B cell (primary cell): ENCODE measurements at regions not wholly inside any gene's neighbourhood (a gene's known extent, or its start where the extent isn't known, plus 50 kb on each side); places are given as distances from the start of the nearest gene placed in this dataset.

Source experiments
- ATAC-seq: fragments of 200-7000 bp; cut with Tn5 transposase; one replicate; pipeline ENCODE4 v1.10.0; 2021; ENCODE audit warnings: low read depth, mild to moderate bottlenecking, moderate number of reproducible peaks, moderate library complexity
- CTCF ChIA-PET: fragments of 350-600 bp; sonication (Branson Sonifier 250); formaldehyde crosslinking; loops from one replicate; lab custom pipeline; 2021; ENCODE audit warnings: antibody characterized with exemption, inconsistent platforms; lab: Charles Lee
- POLR2A ChIA-PET: fragments of 350-600 bp; sonication (Branson Sonifier 250); formaldehyde crosslinking; loops from one replicate; lab custom pipeline; 2021; ENCODE audit warnings: antibody characterized with exemption; lab: Charles Lee
- DNase-seq: peaks from one replicate; pipeline ENCODE4 v3.0.0; 2013
- H2AFZ ChIP-seq: 2 replicates; pipeline ENCODE4 v1.6.1; 2012; ENCODE audit warnings: mild to moderate bottlenecking, low read depth, low read length; ENCODE audit not compliant: insufficient read depth, poor library complexity, severe bottlenecking
- H3K27ac ChIP-seq, 2 donors: 1 replicate in 1 of 2; 2 replicates in 1 of 2; pipeline ENCODE4 v1.5.1; 2012 to 2013; ENCODE audit warnings: low read length in 2 of 2, mild to moderate bottlenecking in 2 of 2, moderate library complexity in 1 of 2
- H3K27me3 ChIP-seq, 4 experiments: fragments of 200-600 bp in 1 of 4; sonication (generic) in 1 of 4; replicated peaks in 1 of 4; 1 replicate in 2 of 4; 2 replicates in 2 of 4; pipeline versions ENCODE4 v1.6.1 to v1.7.0; 2013 to 2016; ENCODE audit warnings: low read length in 3 of 4, mild to moderate bottlenecking in 2 of 4, mixed read lengths in 1 of 4, moderate library complexity in 1 of 4; ENCODE audit not compliant: insufficient read depth in 4 of 4, control insufficient read depth in 3 of 4; ENCODE audit errors: control extremely low read depth in 1 of 4
- H3K36me3 ChIP-seq, 2 experiments: replicated peaks in 1 of 2; 1 replicate in 1 of 2; 2 replicates in 1 of 2; pipeline versions ENCODE4 v1.6.1 to v1.7.1; 2013; ENCODE audit warnings: low read length in 1 of 2; ENCODE audit not compliant: insufficient read depth in 2 of 2, control insufficient read depth in 1 of 2; ENCODE audit errors: control extremely low read depth in 1 of 2, extremely low read depth in 1 of 2
- H3K4me1 ChIP-seq, 2 donors: fragments of 200-600 bp in 1 of 2; sonication (generic) in 1 of 2; 1 replicate in 1 of 2; 2 replicates in 1 of 2; pipeline versions ENCODE4 v1.5.1 to v1.6.1; 2013 to 2017; ENCODE audit warnings: low read length in 2 of 2; ENCODE audit not compliant: control insufficient read depth in 2 of 2, insufficient read depth in 2 of 2
- H3K4me2 ChIP-seq: replicated peaks from 2 replicates; pipeline ENCODE3; 2012; ENCODE audit warnings: mild to moderate bottlenecking, low read depth, low read length; ENCODE audit not compliant: poor library complexity, severe bottlenecking
- H3K4me3 ChIP-seq, 5 experiments: fragments of 200-600 bp in 1 of 5; sonication (generic) in 1 of 5; 1 replicate in 3 of 5; 2 replicates in 2 of 5; pipeline versions ENCODE4 v1.5.1 to v1.7.0; 2011 to 2016; ENCODE audit warnings: low read length in 4 of 5, mild to moderate bottlenecking in 4 of 5, low read depth in 2 of 5, control low read depth in 1 of 5, moderate library complexity in 1 of 5; ENCODE audit not compliant: insufficient read depth in 1 of 5; ENCODE audit errors: control extremely low read depth in 1 of 5, extremely low read depth in 1 of 5
- H3K79me2 ChIP-seq: fragments of 200-600 bp; sonication (generic); one replicate; pipeline ENCODE4 v1.6.0; 2016; ENCODE audit warnings: low read length; ENCODE audit not compliant: control insufficient read depth, insufficient read depth
- H3K9ac ChIP-seq: fragments of 200-600 bp; sonication (generic); 2 replicates; pipeline ENCODE4 v1.6.1; 2017; ENCODE audit warnings: mild to moderate bottlenecking, low read length, moderate library complexity
- H3K9me3 ChIP-seq, 3 donors: one replicate each; pipeline versions ENCODE4 v1.6.1 to v1.7.1; 2013; ENCODE audit warnings: low read length in 2 of 3; ENCODE audit not compliant: control insufficient read depth in 2 of 3, insufficient read depth in 1 of 3; ENCODE audit errors: control extremely low read depth in 1 of 3
- H4K20me1 ChIP-seq: 2 replicates; pipeline ENCODE4 v1.6.0; 2012; ENCODE audit warnings: mild to moderate bottlenecking, low read length; ENCODE audit not compliant: insufficient read depth, control insufficient read depth, poor library complexity, severe bottlenecking
- H3K27ac Mint-ChIP-seq: one replicate; pipeline ENCODE4 v1.8.0; 2021; ENCODE audit warnings: mixed read lengths
- H3K27me3 Mint-ChIP-seq: one replicate; pipeline ENCODE4 v1.8.0; 2021; ENCODE audit warnings: mixed read lengths
- H3K4me1 Mint-ChIP-seq: one replicate; pipeline ENCODE4 v1.8.0; 2021; ENCODE audit warnings: mixed read lengths
- H3K4me3 Mint-ChIP-seq: one replicate; pipeline ENCODE4 v1.8.0; 2021; ENCODE audit warnings: mixed read lengths
- H3K9me3 Mint-ChIP-seq: one replicate; pipeline ENCODE4 v1.8.0; 2022; ENCODE audit warnings: mixed read lengths; ENCODE audit not compliant: insufficient read depth
- CTCF ChIP-seq: fragments of 200-600 bp; IDR thresholded peaks from one replicate; pipeline ENCODE4 v1.8.0; 2022; ENCODE audit warnings: antibody characterized with exemption, mild to moderate bottlenecking
- EZH2 ChIP-seq: IDR thresholded peaks from 2 replicates; pipeline ENCODE4 v1.6.1; 2012; ENCODE audit warnings: borderline replicate concordance, low read depth, mild to moderate bottlenecking, moderate library complexity, low read length; ENCODE audit not compliant: insufficient read depth, poor library complexity, severe bottlenecking
- WGBS: methylation state at CpG from one replicate; pipeline ENCODE4 v1.1.5; 2013; ENCODE audit warnings: missing lambda C conversion rate; ENCODE audit not compliant: insufficient coverage; 5-methylcytosine and 5-hydroxymethylcytosine counted together
- intact Hi-C: fragments of 100-400 bp; cut with micrococcal nuclease; formaldehyde crosslinking; loops from one replicate; pipeline ENCODE4 v1.10.0; 2022

DNA sequence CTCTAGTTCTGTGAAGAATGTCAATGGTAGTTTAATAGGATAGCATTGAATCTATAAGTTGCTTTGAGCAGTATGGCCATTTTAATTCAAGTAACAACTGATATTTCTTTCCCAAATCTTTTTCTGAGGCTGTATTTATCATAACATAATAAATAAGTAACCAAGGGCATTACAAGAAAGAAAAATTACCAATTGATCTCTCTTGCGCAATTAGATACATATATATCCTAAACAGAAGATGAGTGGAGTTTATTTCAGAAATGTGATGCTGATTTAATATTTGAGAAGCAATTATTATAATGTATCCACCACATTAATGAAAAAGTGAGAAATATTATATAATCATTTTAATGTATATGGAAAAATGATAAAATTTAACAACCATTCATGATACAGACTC is 802.5 kb upstream of the AGA start:
- H4K20me1 ChIP-seq: no peaks in the 10 kb centered on the region
- no peaks in the 10 kb centered on the region for H3K79me2 ChIP-seq
- POLR2A ChIA-PET: no interaction called here
- H3K4me1 ChIP-seq: no peaks in the 10 kb centered on the region
- peaks cover 4% of the 10 kb centered on the region for H3K9me3 Mint-ChIP-seq
- H3K4me3 Mint-ChIP-seq: no peak overlapping the region
- H3K36me3 ChIP-seq: no peaks in the 10 kb centered on the region
- no peak overlapping the region for H3K27ac Mint-ChIP-seq
- no peak overlapping the region for H2AFZ ChIP-seq
- ATAC-seq: no peak
- TF ChIP-seq CTCF (no peak), EZH2 (no peak)
- intact Hi-C loops: no loop called here
- no peaks in the 10 kb centered on the region for H3K27me3 ChIP-seq
- CTCF ChIA-PET: no interaction called here
- H3K27me3 Mint-ChIP-seq: no peaks in the 10 kb centered on the region
- H3K27ac ChIP-seq: no peak overlapping the region
- no peak for DNase-seq
- H3K4me3 ChIP-seq: no peak overlapping the region
- no peak overlapping the region for H3K9ac ChIP-seq
- no peak overlapping the region for H3K4me2 ChIP-seq
- no CpG with 5 or more reads among the region's 1 CpG for WGBS
- H3K4me1 Mint-ChIP-seq: no peaks in the 10 kb centered on the region
- H3K9me3 ChIP-seq: peaks cover 0 to 26% (median 2%) of the 10 kb centered on the region in 3 donors

DNA sequence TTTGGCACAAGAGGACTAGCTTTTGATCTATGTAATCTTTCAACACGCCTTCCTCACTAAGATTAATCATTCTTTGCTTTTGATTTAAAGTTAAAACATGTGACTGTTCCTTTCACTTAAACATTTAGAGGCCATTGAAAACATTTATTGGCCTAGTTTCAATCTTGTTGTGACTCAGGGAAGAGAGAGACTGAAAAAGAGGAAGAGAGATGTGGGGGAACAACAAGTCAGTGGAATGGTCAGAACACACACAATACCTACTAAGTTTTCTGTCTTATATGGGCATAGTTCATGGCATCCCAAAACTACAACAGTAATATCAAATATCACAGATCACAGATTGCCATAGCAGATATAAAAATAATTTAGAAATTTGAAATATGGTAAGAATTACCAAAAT is 812.9 kb upstream of the AGA start:
- ATAC-seq: no peak
- H3K4me3 Mint-ChIP-seq: no peak overlapping the region
- DNase-seq: no peak
- ChIA-PET CTCF (no interaction called here), POLR2A (no interaction called here)
- no peak overlapping the region for H3K27ac Mint-ChIP-seq
- H3K79me2 ChIP-seq: no peaks in the 10 kb centered on the region
- H4K20me1 ChIP-seq: no peaks in the 10 kb centered on the region
- no CpG with 5 or more reads among the region's 1 CpG for WGBS
- intact Hi-C loops: no loop called here
- H3K27me3 ChIP-seq: no peaks in the 10 kb centered on the region
- no peak overlapping the region for H3K4me2 ChIP-seq
- H3K27ac ChIP-seq: no peak overlapping the region
- peaks cover 0 to 1% (median 0%) of the 10 kb centered on the region in 3 donors for H3K9me3 ChIP-seq
- H2AFZ ChIP-seq: no peak overlapping the region
- no peak overlapping the region for H3K4me3 ChIP-seq
- TF ChIP-seq CTCF (no peak), EZH2 (no peak)
- H3K9me3 Mint-ChIP-seq: peaks cover 2% of the 10 kb centered on the region
- H3K27me3 Mint-ChIP-seq: no peaks in the 10 kb centered on the region
- H3K9ac ChIP-seq: no peak overlapping the region
- no peaks in the 10 kb centered on the region for H3K36me3 ChIP-seq
- H3K4me1 ChIP-seq: no peaks in the 10 kb centered on the region
- no peaks in the 10 kb centered on the region for H3K4me1 Mint-ChIP-seq
